Smooth muscle cell (in vitro differentiated cells): ENCODE measurements at regions not wholly inside any gene's neighbourhood (a gene's known extent, or its start where the extent isn't known, plus 50 kb on each side); places are given as distances from the start of the nearest gene placed in this dataset.

Experiments
- DNase-seq: peaks from one replicate; lab custom pipeline; 2025; ENCODE audit not compliant: unreplicated experiment; lab: John Stamatoyannopoulos, UW
- H2AFZ ChIP-seq: fragments of 200-600 bp; sonication (generic); 2 replicates; pipeline ENCODE4 v1.6.0; 2016; ENCODE audit warnings: antibody characterized with exemption, low read depth, mild to moderate bottlenecking
- H3F3A ChIP-seq: fragments of 200-600 bp; sonication (generic); 2 replicates; pipeline ENCODE4 v1.6.0; 2017; ENCODE audit warnings: antibody characterized with exemption, low read depth
- H3K27ac ChIP-seq: fragments of 200-600 bp; sonication (generic); 2 replicates; pipeline ENCODE4 v1.5.1; 2016; ENCODE audit warnings: low read depth, mild to moderate bottlenecking
- H3K27me3 ChIP-seq: fragments of 200-600 bp; sonication (generic); 2 replicates; pipeline ENCODE4 v1.6.1; 2016; ENCODE audit warnings: low read depth, mild to moderate bottlenecking
- H3K36me3 ChIP-seq: fragments of 200-600 bp; sonication (generic); 2 replicates; pipeline ENCODE4 v1.5.1; 2016; ENCODE audit warnings: low read depth
- H3K4me1 ChIP-seq: fragments of 200-600 bp; sonication (generic); 2 replicates; pipeline ENCODE4 v1.5.1; 2016; ENCODE audit warnings: low read depth
- H3K4me2 ChIP-seq: fragments of 200-600 bp; sonication (generic); 2 replicates; pipeline ENCODE4 v1.6.0; 2016; ENCODE audit warnings: mild to moderate bottlenecking
- H3K4me3 ChIP-seq: fragments of 200-600 bp; sonication (generic); 2 replicates; pipeline ENCODE4 v1.5.1; 2016; ENCODE audit warnings: mild to moderate bottlenecking
- H3K79me2 ChIP-seq: fragments of 200-600 bp; sonication (generic); 2 replicates; pipeline ENCODE4 v1.6.0; 2016; ENCODE audit warnings: low read depth, mild to moderate bottlenecking
- H3K9ac ChIP-seq: fragments of 200-600 bp; sonication (generic); 2 replicates; pipeline ENCODE4 v1.6.0; 2016; ENCODE audit warnings: low read depth
- H3K9me3 ChIP-seq: fragments of 200-600 bp; sonication (generic); replicated peaks from 2 replicates; pipeline ENCODE4 v1.5.1; 2016; ENCODE audit warnings: low read depth
- H4K20me1 ChIP-seq: fragments of 200-600 bp; sonication (generic); 2 replicates; pipeline ENCODE4 v1.6.0; 2016; ENCODE audit warnings: low read depth
- CTCF ChIP-seq: fragments of 200-600 bp; sonication (generic); IDR thresholded peaks from 2 replicates; pipeline ENCODE4 v1.5.1; 2017; ENCODE audit warnings: borderline replicate concordance, mild to moderate bottlenecking, antibody characterized with exemption; ENCODE audit not compliant: insufficient read depth, poor library complexity, severe bottlenecking
- WGBS: methylation state at CpG from one replicate; pipeline ENCODE4 v1.1.7; 2016; ENCODE audit warnings: low lambda C conversion rate; 5-methylcytosine and 5-hydroxymethylcytosine counted together

- no peak for TF ChIP-seq CTCF
- no peaks in the 10 kb centered on the region for H3F3A ChIP-seq
- no peak overlapping the region for H2AFZ ChIP-seq
- WGBS, result 39% methylated on average over 1 of the region's 1 CpG
- no peaks in the 10 kb centered on the region for H3K9me3 ChIP-seq
- H3K27ac ChIP-seq, result no peak overlapping the region
- H3K27me3 ChIP-seq, result no peaks in the 10 kb centered on the region
- H3K4me2 ChIP-seq, result no peak overlapping the region
- no peak for DNase-seq
- H3K4me3 ChIP-seq, result no peak overlapping the region
- H3K4me1 ChIP-seq, result no peaks in the 10 kb centered on the region
- H3K36me3 ChIP-seq, result no peaks in the 10 kb centered on the region
- H3K79me2 ChIP-seq, result no peaks in the 10 kb centered on the region
- no peak overlapping the region for H3K9ac ChIP-seq
- no peaks in the 10 kb centered on the region for H4K20me1 ChIP-seq
Observed at GRCh38 chr10:109247814-109248213, 675.5 kb downstream of the XPNPEP1 start.

DNA sequence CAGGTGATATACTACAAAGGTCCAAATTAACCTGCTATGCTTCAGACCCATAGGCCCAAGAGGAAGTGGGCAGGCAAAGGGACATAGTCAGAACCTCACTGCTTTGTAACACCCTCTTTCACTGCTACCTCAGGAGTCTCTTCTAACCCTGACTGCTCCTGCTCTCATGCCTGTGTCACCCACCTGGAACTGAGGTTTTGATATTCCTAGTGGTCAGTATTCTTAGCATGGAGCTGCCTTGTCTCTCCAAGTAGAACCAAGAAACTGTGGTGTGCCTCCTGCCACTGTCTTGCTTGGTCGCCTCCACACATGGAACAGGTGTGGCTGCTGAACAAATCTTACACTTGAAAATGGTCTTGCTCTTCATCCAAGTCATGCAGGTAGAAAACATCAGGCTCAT is 677.5 kb downstream of the XPNPEP1 start:
- Histone ChIP-seq H3K9ac (no peak overlapping the region), H3K79me2 (no peaks in the 10 kb centered on the region), H3K9me3 (no peaks in the 10 kb centered on the region), H3K27ac (no peak overlapping the region), H3K4me1 (no peaks in the 10 kb centered on the region), H3K27me3 (no peaks in the 10 kb centered on the region), H2AFZ (no peak overlapping the region), H3K4me3 (no peak overlapping the region), H3K36me3 (no peaks in the 10 kb centered on the region), H3F3A (no peaks in the 10 kb centered on the region), H3K4me2 (no peak overlapping the region), H4K20me1 (no peaks in the 10 kb centered on the region)
- DNase-seq, result no peak
- 94% methylated on average over 1 of the region's 1 CpG for WGBS
- no peak for TF ChIP-seq CTCF

DNA sequence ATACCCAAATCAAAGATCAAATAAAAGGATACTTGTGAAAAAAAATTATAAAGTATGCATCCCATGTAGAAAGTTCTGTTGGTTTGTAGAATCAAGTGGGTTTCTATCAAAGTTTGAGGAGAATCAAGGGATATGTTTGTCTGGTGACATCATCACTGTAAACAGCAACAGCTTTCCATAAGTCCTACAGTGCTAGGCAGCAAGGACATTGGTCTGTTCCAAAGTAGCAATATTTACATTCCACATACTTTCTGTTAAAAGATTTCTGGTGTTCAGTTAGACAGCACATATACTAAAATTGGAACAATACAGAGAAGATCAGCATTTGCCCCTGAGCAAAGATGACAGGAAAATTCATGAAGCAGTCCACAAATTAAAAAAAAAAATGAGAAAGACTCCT is 683.9 kb downstream of the XPNPEP1 start:
- no peak for TF ChIP-seq CTCF

GRCh38 chr10:109237682-109238081 is 685.6 kb downstream of the XPNPEP1 start:
- Histone ChIP-seq H4K20me1 (no peaks in the 10 kb centered on the region), H3K9ac (no peak overlapping the region), H3K36me3 (no peaks in the 10 kb centered on the region), H3K27ac (no peak overlapping the region), H3K27me3 (no peaks in the 10 kb centered on the region), H3K9me3 (no peaks in the 10 kb centered on the region), H3K79me2 (no peaks in the 10 kb centered on the region), H3K4me3 (no peak overlapping the region), H2AFZ (no peak overlapping the region), H3K4me1 (no peaks in the 10 kb centered on the region), H3K4me2 (no peak overlapping the region), H3F3A (no peaks in the 10 kb centered on the region)
- no peak for TF ChIP-seq CTCF
- 92% methylated on average over 4 of the region's 4 CpGs for WGBS
- no peak for DNase-seq

More for the DNA sequence above, 683.9 kb downstream of the XPNPEP1 start:
- Histone ChIP-seq H3K4me2 (no peak overlapping the region), H3K79me2 (no peaks in the 10 kb centered on the region), H3K36me3 (no peaks in the 10 kb centered on the region), H3K4me3 (no peak overlapping the region), H3K27me3 (no peaks in the 10 kb centered on the region), H3K27ac (peak overlapping the region; percentile 2), H3K9ac (no peak overlapping the region), H3K4me1 (no peaks in the 10 kb centered on the region), H3K9me3 (no peaks in the 10 kb centered on the region), H4K20me1 (no peaks in the 10 kb centered on the region), H3F3A (no peaks in the 10 kb centered on the region), H2AFZ (no peak overlapping the region)
- no peak for DNase-seq
